A549 (cell line): ENCODE measurements at regions not wholly inside any gene's neighbourhood (a gene's known extent, or its start where the extent isn't known, plus 50 kb on each side); places are given as distances from the start of the nearest gene placed in this dataset.

Source experiments
- ATAC-seq, 2 experiments: fragments of 200-7000 bp in 1 of 2; fragments of >200 bp in 1 of 2; cut with Nextera tagmentation in 1 of 2; cut with Tn5 transposase in 1 of 2; 3 replicates each; pipeline versions ENCODE4 v1.8.0 to v1.9.1; 2018 to 2020; ENCODE audit warnings: mild to moderate bottlenecking in 1 of 2, moderate library complexity in 1 of 2
- CTCF ChIA-PET: fragments of 300-600 bp; sonication (Branson Sonifier 250); formaldehyde crosslinking; extraction: SDS; loops from one replicate; lab custom pipeline; 2021; ENCODE audit warnings: antibody characterized with exemption, inconsistent platforms; lab: Yijun Ruan, JAX
- POLR2A ChIA-PET: fragments of 350-600 bp; formaldehyde crosslinking; extraction: SDS; loops from one replicate; lab custom pipeline; 2021; ENCODE audit warnings: antibody characterized with exemption, inconsistent platforms; lab: Yijun Ruan, JAX
- DNase-seq, 2 experiments: peaks; one replicate each; pipeline versions ENCODE4 v3.0.0 to v3.0.0-alpha.2; 2011 to 2016; ENCODE audit warnings: low read depth in 1 of 2, low spot score in 1 of 2
- FAIRE-seq: peaks from 2 replicates; lab custom pipeline; 2011; peaks lifted over from hg19 to GRCh38; lab: Jason Lieb, UNC
- H3K27ac ChIP-seq, 2 experiments: fragments of >200 bp; sonication (Bioruptor Twin); formaldehyde crosslinking; 3 replicates each; pipeline ENCODE4 v1.5.1; 2016 to 2017
- H3K4me1 ChIP-seq: fragments of >200 bp; sonication (Bioruptor Twin); formaldehyde crosslinking; 3 replicates; pipeline ENCODE4 v1.6.1; 2016
- H3K4me2 ChIP-seq: fragments of >200 bp; sonication (Bioruptor Twin); formaldehyde crosslinking; 3 replicates; pipeline ENCODE4 v1.6.1; 2016
- H3K4me3 ChIP-seq: fragments of >200 bp; sonication (Bioruptor Twin); formaldehyde crosslinking; 3 replicates; pipeline ENCODE4 v1.5.1; 2016
- H3K9me3 ChIP-seq: fragments of >200 bp; sonication (Bioruptor Twin); formaldehyde crosslinking; 3 replicates; pipeline ENCODE4 v1.6.1; 2016
- CBX8 ChIP-seq: fragments of 200-600 bp; sonication (generic); IDR thresholded peaks from 2 replicates; pipeline ENCODE4 v1.6.1; 2016
- CEBPB ChIP-seq, 2 experiments: fragments of >200 bp in 1 of 2; sonication (Bioruptor Twin) in 1 of 2; formaldehyde crosslinking in 1 of 2; IDR thresholded peaks; 2 replicates each; pipeline ENCODE4 v1.6.1; 2012 to 2016
- EHF ChIP-seq: fragments of 250-450 bp; sonication (Bioruptor Pico); IDR thresholded peaks from 2 replicates; pipeline ENCODE4 v1.5.0; 2020; ENCODE audit warnings: mild to moderate bottlenecking
- EHMT2 ChIP-seq: fragments of 200-600 bp; sonication (generic); IDR thresholded peaks from 2 replicates; pipeline ENCODE4 v1.6.1; 2016; ENCODE audit warnings: antibody characterized with exemption, low read depth, mild to moderate bottlenecking, moderate library complexity
- EP300 ChIP-seq, 2 experiments: fragments of >200 bp; sonication (Bioruptor Twin); formaldehyde crosslinking; IDR thresholded peaks; 2 replicates in 1 of 2; 3 replicates in 1 of 2; pipeline ENCODE4 v1.6.1; 2016 to 2017
- ESRRA ChIP-seq: fragments of 150-350 bp; IDR thresholded peaks from 2 replicates; pipeline ENCODE4 v1.6.1; 2014; ENCODE audit warnings: mild to moderate bottlenecking, low read length, borderline replicate concordance
- FOSL2 ChIP-seq, 2 experiments: fragments of 450-650 bp in 1 of 2; fragments of >200 bp in 1 of 2; sonication (Bioruptor Twin) in 1 of 2; formaldehyde crosslinking; IDR thresholded peaks; 2 replicates each; pipeline versions ENCODE4 v1.5.0 to v1.6.1; 2016 to 2020; ENCODE audit warnings: mild to moderate bottlenecking in 1 of 2, moderate library complexity in 1 of 2
- FOXS1 ChIP-seq: fragments of 250-450 bp; sonication (Bioruptor Pico); IDR thresholded peaks from 2 replicates; pipeline ENCODE4 v1.5.0; 2020; ENCODE audit warnings: mild to moderate bottlenecking, moderate library complexity
- HEYL ChIP-seq: fragments of 250-450 bp; sonication (Bioruptor Pico); IDR thresholded peaks from 2 replicates; pipeline ENCODE4 v1.8.0; 2021; ENCODE audit warnings: mild to moderate bottlenecking, moderate library complexity
- HOXB13 ChIP-seq: fragments of 250-450 bp; sonication (Bioruptor Pico); IDR thresholded peaks from 2 replicates; pipeline ENCODE4 v1.5.0; 2020; ENCODE audit warnings: low read depth, mild to moderate bottlenecking, moderate library complexity
- JUNB ChIP-seq: fragments of >200 bp; sonication (Bioruptor Twin); formaldehyde crosslinking; IDR thresholded peaks from 2 replicates; pipeline ENCODE4 v1.6.1; 2016
- KDM1A ChIP-seq: fragments of 200-600 bp; sonication (generic); IDR thresholded peaks from 2 replicates; pipeline ENCODE4 v1.6.1; 2016; ENCODE audit warnings: low read depth, mild to moderate bottlenecking
- MAZ ChIP-seq: fragments of 150-350 bp; IDR thresholded peaks from 2 replicates; pipeline ENCODE4 v1.6.1; 2014; ENCODE audit warnings: antibody characterized with exemption, low read depth, low read length, borderline replicate concordance
- NPAS2 ChIP-seq: fragments of 250-450 bp; sonication (Bioruptor Pico); IDR thresholded peaks from 2 replicates; pipeline ENCODE4 v1.8.0; 2022; ENCODE audit warnings: mild to moderate bottlenecking, moderate library complexity, borderline replicate concordance
- PHF8 ChIP-seq: fragments of 200-600 bp; sonication (generic); IDR thresholded peaks from 2 replicates; pipeline ENCODE4 v1.6.1; 2016; ENCODE audit warnings: low read depth, mild to moderate bottlenecking, antibody characterized with exemption, moderate library complexity, borderline replicate concordance
- POLR2AphosphoS2 ChIP-seq: conservative IDR thresholded peaks from 2 replicates; pipeline ENCODE4 v1.6.1; 2012; ENCODE audit warnings: low read length, improper control_type of control experiment, inconsistent platforms
- RAD21 ChIP-seq, 2 experiments: fragments of >200 bp in 1 of 2; sonication (Bioruptor Twin) in 1 of 2; formaldehyde crosslinking in 1 of 2; IDR thresholded peaks in 1 of 2; conservative IDR thresholded peaks in 1 of 2; 2 replicates in 1 of 2; 3 replicates in 1 of 2; pipeline ENCODE4 v1.6.1; 2012 to 2018; ENCODE audit warnings: inconsistent platforms in 1 of 2
- RCOR1 ChIP-seq: fragments of 150-350 bp; IDR thresholded peaks from 2 replicates; pipeline ENCODE4 v1.6.1; 2014; ENCODE audit warnings: antibody characterized with exemption, low read length, low read depth
- SREBF2 ChIP-seq: fragments of 450-650 bp; IDR thresholded peaks from 2 replicates; pipeline ENCODE4 v1.6.1; 2014; ENCODE audit warnings: mild to moderate bottlenecking, moderate library complexity
- ZC3H11A ChIP-seq: fragments of 450-650 bp; IDR thresholded peaks from 2 replicates; pipeline ENCODE4 v1.6.1; 2014; ENCODE audit warnings: antibody characterized with exemption, mild to moderate bottlenecking
- WGBS: methylation state at CpG from one replicate; pipeline ENCODE4 v1.1.6; 2017; ENCODE audit errors: missing lambda C conversion rate; 5-methylcytosine and 5-hydroxymethylcytosine counted together
- TF ChIP-seq, protein P1 (sequence below): fragments of >200 bp; sonication (Bioruptor Twin); formaldehyde crosslinking; IDR thresholded peaks from 3 replicates; pipeline ENCODE4 v1.6.1; 2016
- TF ChIP-seq, protein P2 (sequence below): fragments of >200 bp; sonication (Bioruptor Twin); formaldehyde crosslinking; IDR thresholded peaks from 2 replicates; pipeline ENCODE4 v1.6.1; 2016
- TF ChIP-seq, protein P3 (sequence below): fragments of 450-650 bp; IDR thresholded peaks from 2 replicates; pipeline ENCODE4 v1.6.1; 2014; ENCODE audit warnings: antibody characterized with exemption
- TF ChIP-seq, protein P4 (sequence below): fragments of >200 bp; sonication (Bioruptor Twin); formaldehyde crosslinking; IDR thresholded peaks from 3 replicates; pipeline ENCODE4 v1.5.1; 2016

DNA sequence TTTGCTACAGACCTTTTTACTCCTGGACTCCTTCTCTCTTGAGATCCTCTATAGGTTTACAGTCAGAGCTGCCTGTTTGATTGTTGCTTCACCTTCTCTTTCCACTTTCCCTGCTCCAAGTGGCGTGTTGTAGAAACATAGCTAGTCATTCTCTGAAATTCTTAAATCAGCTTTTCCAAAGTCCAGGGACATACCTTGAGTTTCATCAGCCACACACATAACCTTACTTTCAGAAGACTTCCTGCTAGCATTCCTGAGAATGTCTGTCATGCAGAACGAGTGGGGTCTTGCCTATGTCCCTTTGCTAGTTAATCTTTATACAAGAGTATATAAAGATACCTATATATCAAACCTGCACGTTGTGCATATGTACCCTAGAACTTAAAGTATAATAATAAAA lies 230.3 kb upstream of the ZNF462 start:
- ChIA-PET CTCF (interaction anchor here (1.1 kb wide), 1 partner anchor 10 kb away, joined by 5 read pairs; no protein-coding TSS in a partner anchor), POLR2A (no interaction called here)
- FAIRE-seq (no peak), ATAC-seq (no peak), DNase-seq (no peak)
- under 1% methylated on average over 3 of the region's 3 CpGs for WGBS
- H3K27ac ChIP-seq: no peak overlapping the region
- H3K4me1 ChIP-seq: no peaks in the 10 kb centered on the region
- H3K4me3 ChIP-seq: no peak overlapping the region
- TF ChIP-seq SREBF2 (no peak), ESRRA (no peak), HEYL (CRISPR knock-in tag) (no peak), NPAS2 (no peak), RAD21 (conservative IDR thresholded peaks at IDR 0.05 in 1 of 2, IDR thresholded peaks at IDR 0.05 in 1 of 2) (no peak), RCOR1 (no peak), EHMT2 (no peak), HOXB13 (CRISPR knock-in tag) (no peak), KDM1A (no peak), EHF (CRISPR knock-in tag) (no peak)
- TF ChIP-seq, protein P1, sequence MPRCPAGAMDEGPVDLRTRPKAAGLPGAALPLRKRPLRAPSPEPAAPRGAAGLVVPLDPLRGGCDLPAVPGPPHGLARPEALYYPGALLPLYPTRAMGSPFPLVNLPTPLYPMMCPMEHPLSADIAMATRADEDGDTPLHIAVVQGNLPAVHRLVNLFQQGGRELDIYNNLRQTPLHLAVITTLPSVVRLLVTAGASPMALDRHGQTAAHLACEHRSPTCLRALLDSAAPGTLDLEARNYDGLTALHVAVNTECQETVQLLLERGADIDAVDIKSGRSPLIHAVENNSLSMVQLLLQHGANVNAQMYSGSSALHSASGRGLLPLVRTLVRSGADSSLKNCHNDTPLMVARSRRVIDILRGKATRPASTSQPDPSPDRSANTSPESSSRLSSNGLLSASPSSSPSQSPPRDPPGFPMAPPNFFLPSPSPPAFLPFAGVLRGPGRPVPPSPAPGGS: no peak
- H3K4me2 ChIP-seq: no peak overlapping the region
- no peaks in the 10 kb centered on the region for H3K9me3 ChIP-seq

DNA sequence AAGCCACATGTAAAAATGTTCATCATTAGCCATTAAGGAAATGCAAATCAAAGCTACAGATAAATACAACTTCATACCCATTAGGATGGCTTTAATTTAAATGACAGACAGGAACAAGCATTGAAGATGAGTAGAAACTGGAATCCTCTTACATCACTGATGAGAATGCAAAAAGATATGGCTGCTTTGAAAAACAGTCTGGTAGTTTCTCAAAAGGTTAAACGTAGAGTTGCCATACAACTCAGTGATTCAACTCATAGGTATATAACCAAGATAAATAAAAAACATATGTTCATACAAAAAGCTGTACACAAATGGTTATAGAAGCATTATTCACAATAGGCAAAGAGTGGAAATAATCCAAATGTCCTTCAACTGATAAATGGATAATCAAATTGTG lies 228.8 kb upstream of the ZNF462 start:
- TF ChIP-seq, protein P2, sequence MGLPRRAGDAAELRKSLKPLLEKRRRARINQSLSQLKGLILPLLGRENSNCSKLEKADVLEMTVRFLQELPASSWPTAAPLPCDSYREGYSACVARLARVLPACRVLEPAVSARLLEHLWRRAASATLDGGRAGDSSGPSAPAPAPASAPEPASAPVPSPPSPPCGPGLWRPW: no peak
- TF ChIP-seq PHF8 (no peak), KDM1A (no peak), RCOR1 (no peak), FOSL2 (IDR thresholded peaks at IDR 0.05) (no peak), FOSL2 (CRISPR knock-in tag; IDR thresholded peaks at IDR 0.05) (no peak), CEBPB (IDR thresholded peaks at IDR 0.05) (no peak), POLR2AphosphoS2 (no peak), ZC3H11A (no peak), JUNB (no peak), MAZ (no peak), CBX8 (no peak), HEYL (CRISPR knock-in tag) (no peak), EP300 (IDR thresholded peaks at IDR 0.05) (no peak), FOXS1 (CRISPR knock-in tag) (no peak)
- TF ChIP-seq, protein P3, sequence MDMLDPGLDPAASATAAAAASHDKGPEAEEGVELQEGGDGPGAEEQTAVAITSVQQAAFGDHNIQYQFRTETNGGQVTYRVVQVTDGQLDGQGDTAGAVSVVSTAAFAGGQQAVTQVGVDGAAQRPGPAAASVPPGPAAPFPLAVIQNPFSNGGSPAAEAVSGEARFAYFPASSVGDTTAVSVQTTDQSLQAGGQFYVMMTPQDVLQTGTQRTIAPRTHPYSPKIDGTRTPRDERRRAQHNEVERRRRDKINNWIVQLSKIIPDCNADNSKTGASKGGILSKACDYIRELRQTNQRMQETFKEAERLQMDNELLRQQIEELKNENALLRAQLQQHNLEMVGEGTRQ: no peak
- TF ChIP-seq, protein P4, sequence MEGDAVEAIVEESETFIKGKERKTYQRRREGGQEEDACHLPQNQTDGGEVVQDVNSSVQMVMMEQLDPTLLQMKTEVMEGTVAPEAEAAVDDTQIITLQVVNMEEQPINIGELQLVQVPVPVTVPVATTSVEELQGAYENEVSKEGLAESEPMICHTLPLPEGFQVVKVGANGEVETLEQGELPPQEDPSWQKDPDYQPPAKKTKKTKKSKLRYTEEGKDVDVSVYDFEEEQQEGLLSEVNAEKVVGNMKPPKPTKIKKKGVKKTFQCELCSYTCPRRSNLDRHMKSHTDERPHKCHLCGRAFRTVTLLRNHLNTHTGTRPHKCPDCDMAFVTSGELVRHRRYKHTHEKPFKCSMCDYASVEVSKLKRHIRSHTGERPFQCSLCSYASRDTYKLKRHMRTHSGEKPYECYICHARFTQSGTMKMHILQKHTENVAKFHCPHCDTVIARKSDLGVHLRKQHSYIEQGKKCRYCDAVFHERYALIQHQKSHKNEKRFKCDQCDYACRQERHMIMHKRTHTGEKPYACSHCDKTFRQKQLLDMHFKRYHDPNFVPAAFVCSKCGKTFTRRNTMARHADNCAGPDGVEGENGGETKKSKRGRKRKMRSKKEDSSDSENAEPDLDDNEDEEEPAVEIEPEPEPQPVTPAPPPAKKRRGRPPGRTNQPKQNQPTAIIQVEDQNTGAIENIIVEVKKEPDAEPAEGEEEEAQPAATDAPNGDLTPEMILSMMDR: no peak
- ATAC-seq (no peak), DNase-seq (no peak), FAIRE-seq (no peak)
- ChIA-PET CTCF (interaction anchor here (0.7 to 0.8 kb wide), 2 partner anchors 14 to 105 kb away, joined by 4 read pairs; no protein-coding TSS in a partner anchor), POLR2A (no interaction called here)
- no peak overlapping the region for H3K4me2 ChIP-seq
- WGBS: 0% methylated on average over 1 of the region's 1 CpG
- no peak overlapping the region for H3K4me3 ChIP-seq
- H3K27ac ChIP-seq: no peak overlapping the region
- no peaks in the 10 kb centered on the region for H3K9me3 ChIP-seq
- H3K4me1 ChIP-seq: no peaks in the 10 kb centered on the region
